ENCODE measurements at regions not wholly inside any gene's neighbourhood (a gene's known extent, or its start where the extent isn't known, plus 50 kb on each side); places are given as distances from the start of the nearest gene placed in this dataset.

DNA sequence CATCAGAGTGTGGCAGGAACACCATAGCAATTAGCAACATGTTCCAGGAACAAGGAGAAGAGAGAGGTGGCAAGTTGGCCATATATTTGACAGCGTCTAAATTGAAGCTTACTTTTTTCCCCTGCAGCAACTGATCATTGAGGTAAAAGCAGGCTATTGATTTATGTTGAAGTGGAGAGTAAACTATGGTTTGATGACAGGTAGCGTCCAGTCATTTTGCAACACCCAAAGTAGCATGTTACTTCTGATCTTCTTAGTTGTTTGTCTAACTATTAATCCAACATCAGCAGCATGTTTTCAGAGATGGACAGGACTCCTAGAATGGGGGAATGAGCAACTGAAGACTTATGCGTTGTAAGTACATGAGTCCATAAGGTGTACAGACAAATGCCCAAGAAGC lies 225.8 kb downstream of the ZPLD1 start:
- TF ChIP-seq EZH2 (optimal IDR thresholded peaks at IDR 0.05; ENCODE audit: low read depth, low read length) (no peak), EZH2phosphoT487 (IDR thresholded peaks at IDR 0.05; ENCODE audit: low read length) (no peak)
- TF ChIP-seq, protein P1, sequence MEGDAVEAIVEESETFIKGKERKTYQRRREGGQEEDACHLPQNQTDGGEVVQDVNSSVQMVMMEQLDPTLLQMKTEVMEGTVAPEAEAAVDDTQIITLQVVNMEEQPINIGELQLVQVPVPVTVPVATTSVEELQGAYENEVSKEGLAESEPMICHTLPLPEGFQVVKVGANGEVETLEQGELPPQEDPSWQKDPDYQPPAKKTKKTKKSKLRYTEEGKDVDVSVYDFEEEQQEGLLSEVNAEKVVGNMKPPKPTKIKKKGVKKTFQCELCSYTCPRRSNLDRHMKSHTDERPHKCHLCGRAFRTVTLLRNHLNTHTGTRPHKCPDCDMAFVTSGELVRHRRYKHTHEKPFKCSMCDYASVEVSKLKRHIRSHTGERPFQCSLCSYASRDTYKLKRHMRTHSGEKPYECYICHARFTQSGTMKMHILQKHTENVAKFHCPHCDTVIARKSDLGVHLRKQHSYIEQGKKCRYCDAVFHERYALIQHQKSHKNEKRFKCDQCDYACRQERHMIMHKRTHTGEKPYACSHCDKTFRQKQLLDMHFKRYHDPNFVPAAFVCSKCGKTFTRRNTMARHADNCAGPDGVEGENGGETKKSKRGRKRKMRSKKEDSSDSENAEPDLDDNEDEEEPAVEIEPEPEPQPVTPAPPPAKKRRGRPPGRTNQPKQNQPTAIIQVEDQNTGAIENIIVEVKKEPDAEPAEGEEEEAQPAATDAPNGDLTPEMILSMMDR (IDR thresholded peaks at IDR 0.05; ENCODE audit: low read length) = no peak

Measured in MM.1S (cell line).